K562 (cell line): ENCODE measurements at regions not wholly inside any gene's neighbourhood (a gene's known extent, or its start where the extent isn't known, plus 50 kb on each side); places are given as distances from the start of the nearest gene placed in this dataset.

Experiments
- ATAC-seq: fragments of 200-7000 bp; cut with Tn5 transposase; 3 replicates; pipeline ENCODE4 v1.9.1; 2020; ENCODE audit warnings: moderate library complexity
- BruUV-seq: library from RNA; stranded (reverse); fragments of 400-500 nt; replicated peaks from 2 replicates; lab custom pipeline; 2021; lab: Mats Ljungman, UMichigan
- CTCF ChIA-PET: fragments of 300-600 bp; formaldehyde crosslinking; extraction: SDS; loops from one replicate; lab custom pipeline; 2021; ENCODE audit warnings: low intra/inter-chr PET ratio; lab: Yijun Ruan, JAX
- POLR2A ChIA-PET: fragments of 300-600, 350-650 bp; sonication (Branson Sonifier 250); formaldehyde crosslinking; extraction: SDS; loops from one replicate; lab custom pipeline; 2021; ENCODE audit warnings: antibody characterized with exemption, inconsistent platforms; lab: Yijun Ruan, JAX
- DNase-seq, 4 experiments: peaks; one replicate each; pipeline versions ENCODE4 v3.0.0 to v3.0.0-alpha.2; 2011 to 2018; ENCODE audit warnings: low spot score in 3 of 4, mixed read lengths in 3 of 4; ENCODE audit errors: extremely low read depth in 1 of 4
- FAIRE-seq: peaks from 2 replicates; lab custom pipeline; 2011; peaks lifted over from hg19 to GRCh38; lab: Jason Lieb, UNC
- H2AFZ ChIP-seq: 2 replicates; pipeline ENCODE4 v1.6.0; 2011; ENCODE audit warnings: low read depth, low read length, control low read depth, inconsistent platforms
- H3K27ac ChIP-seq: fragments of 200-600 bp; 3 replicates; pipeline ENCODE4 v1.8.0; 2011; ENCODE audit warnings: low read depth, mild to moderate bottlenecking, control low read depth, inconsistent platforms, low read length, moderate library complexity, mixed read lengths; ENCODE audit errors: extremely low read depth
- H3K27me3 ChIP-seq, 2 experiments: fragments of 300-600 bp in 1 of 2; 2 replicates in 1 of 2; 3 replicates in 1 of 2; pipeline versions ENCODE4 v1.6.0 to v1.8.0; 2011; ENCODE audit warnings: inconsistent platforms in 2 of 2, low read length in 2 of 2, mild to moderate bottlenecking in 1 of 2, mixed read lengths in 1 of 2, moderate library complexity in 1 of 2; ENCODE audit not compliant: control insufficient read depth in 2 of 2, insufficient read depth in 2 of 2
- H3K36me3 ChIP-seq: fragments of 300-600 bp; 3 replicates; pipeline ENCODE4 v1.8.0; 2011; ENCODE audit warnings: mild to moderate bottlenecking, low read length, inconsistent platforms; ENCODE audit not compliant: control insufficient read depth, insufficient read depth
- H3K4me1 ChIP-seq, 2 experiments: fragments of 200-600 bp in 1 of 2; replicated peaks in 1 of 2; 2 replicates in 1 of 2; 3 replicates in 1 of 2; pipeline versions ENCODE4 v1.5.1 to v1.8.0; 2011; ENCODE audit warnings: inconsistent platforms in 2 of 2, low read length in 2 of 2, mild to moderate bottlenecking in 1 of 2, mixed read lengths in 1 of 2, moderate library complexity in 1 of 2; ENCODE audit not compliant: control insufficient read depth in 2 of 2, insufficient read depth in 2 of 2
- H3K4me2 ChIP-seq: 2 replicates; pipeline ENCODE4 v1.6.1; 2011; ENCODE audit warnings: low read length, control low read depth, inconsistent platforms, mixed read lengths; ENCODE audit not compliant: insufficient read depth
- H3K4me3 ChIP-seq: fragments of 200-600 bp; sonication (generic), shearing (Covaris generic); 2 replicates; pipeline ENCODE4 v1.5.1; 2016; ENCODE audit warnings: control low read depth, inconsistent platforms
- H3K79me2 ChIP-seq: fragments of 200-600 bp; 3 replicates; pipeline ENCODE4 v1.8.0; 2011; ENCODE audit warnings: low read length, inconsistent platforms; ENCODE audit not compliant: control insufficient read depth, insufficient read depth
- H3K9ac ChIP-seq, 2 experiments: 2 replicates each; pipeline versions ENCODE4 v1.6.0 to v1.6.1; 2011; ENCODE audit warnings: low read depth in 2 of 2, low read length in 2 of 2, control low read depth in 1 of 2, inconsistent platforms in 1 of 2, mild to moderate bottlenecking in 1 of 2, mixed read lengths in 1 of 2; ENCODE audit not compliant: insufficient read depth in 1 of 2
- H3K9me1 ChIP-seq: one replicate; pipeline ENCODE4 v1.6.0; 2011; ENCODE audit warnings: inconsistent platforms, mild to moderate bottlenecking, low read length, moderate library complexity; ENCODE audit not compliant: control insufficient read depth, insufficient read depth
- H3K9me3 ChIP-seq: replicated peaks from 2 replicates; pipeline ENCODE4 v1.5.1; 2011; ENCODE audit warnings: low read depth, low read length, inconsistent platforms; ENCODE audit not compliant: control insufficient read depth, insufficient read depth
- H4K20me1 ChIP-seq: replicated peaks from 2 replicates; pipeline ENCODE4 v1.6.1; 2011; ENCODE audit warnings: low read length, inconsistent platforms, mixed read lengths; ENCODE audit not compliant: control insufficient read depth, insufficient read depth
- ATF1 ChIP-seq, 2 experiments: fragments of 450-650 bp in 1 of 2; IDR thresholded peaks; 2 replicates each; pipeline ENCODE4 v1.6.1; 2016; ENCODE audit warnings: missing compliant biosample characterization in 1 of 2, missing genetic modification characterization in 1 of 2
- MED1 ChIP-seq: sonication (generic); formaldehyde crosslinking; IDR thresholded peaks from 2 replicates; pipeline ENCODE4 v1.8.1; 2023; ENCODE audit warnings: missing genetic modification reagents, borderline replicate concordance
- MTF1 ChIP-seq: fragments of 250-450 bp; sonication (Bioruptor Pico); IDR thresholded peaks from 2 replicates; pipeline ENCODE4 v1.9.0; 2021; ENCODE audit warnings: moderate library complexity, mild to moderate bottlenecking, inconsistent platforms, borderline replicate concordance
- MYNN ChIP-seq, 2 experiments: sonication (generic); formaldehyde crosslinking in 1 of 2; IDR thresholded peaks; 2 replicates each; pipeline versions ENCODE4 v1.5.0 to v1.6.1; 2016 to 2020; ENCODE audit warnings: antibody characterized with exemption in 1 of 2, missing genetic modification reagents in 1 of 2
- ZNF133 ChIP-seq: fragments of 250-450 bp; sonication (Bioruptor Pico); IDR thresholded peaks from 2 replicates; pipeline ENCODE4 v1.4.0; 2020; ENCODE audit warnings: mild to moderate bottlenecking
- ZNF165 ChIP-seq: fragments of 250-450 bp; sonication (Bioruptor Pico); IDR thresholded peaks from 2 replicates; pipeline ENCODE4 v1.4.0; 2020; ENCODE audit warnings: borderline replicate concordance
- ZNF311 ChIP-seq: fragments of 250-450 bp; sonication (Bioruptor Pico); IDR thresholded peaks from 2 replicates; pipeline ENCODE4 v1.4.0; 2020; ENCODE audit warnings: mild to moderate bottlenecking, moderate library complexity
- ZNF507 ChIP-seq: conservative IDR thresholded peaks from 2 replicates; pipeline ENCODE4 v1.6.1; 2017; ENCODE audit warnings: missing genetic modification characterization, missing compliant biosample characterization
- WGBS: fragments of 100-300 bp; shearing (Covaris generic); methylation state at CpG from one replicate; pipeline ENCODE4 v1.1.6; 2016; ENCODE audit warnings: low coverage, mixed read lengths; ENCODE audit not compliant: insufficient coverage; ENCODE audit errors: missing lambda C conversion rate; 5-methylcytosine and 5-hydroxymethylcytosine counted together
- in situ Hi-C: fragments of 300-500 bp; cut with MboI; formaldehyde crosslinking; loops from 4 replicates; pipeline ENCODE4 v1.15.0; 2018; ENCODE audit warnings: inconsistent platforms, mixed read lengths
- intact Hi-C: fragments of 100-400 bp; cut with micrococcal nuclease; formaldehyde crosslinking; loops from 2 replicates; pipeline ENCODE4 v1.14.2; 2022
- TF ChIP-seq, protein P1 (sequence below), 3 experiments: fragments of 200-800 bp in 1 of 3; fragments of 250-450 bp in 1 of 3; fragments of 450-650 bp in 1 of 3; sonication (Bioruptor Pico) in 1 of 3; sonication (Bioruptor generic) in 1 of 3; formaldehyde crosslinking in 1 of 3; IDR thresholded peaks; 2 replicates each; pipeline versions ENCODE4 v1.6.1 to v1.8.0; 2016 to 2022; ENCODE audit warnings: mild to moderate bottlenecking in 2 of 3, missing genetic modification characterization in 2 of 3, missing compliant biosample characterization in 1 of 3, moderate library complexity in 1 of 3
- TF ChIP-seq, protein P2 (sequence below): sonication (generic); formaldehyde crosslinking; IDR thresholded peaks from 2 replicates; pipeline ENCODE4 v1.9.0; 2022; ENCODE audit warnings: mild to moderate bottlenecking, missing genetic modification reagents
- TF ChIP-seq, protein P3 (sequence below), 2 experiments: fragments of 200-800 bp in 1 of 2; sonication (Bioruptor generic) in 1 of 2; sonication (generic) in 1 of 2; formaldehyde crosslinking in 1 of 2; IDR thresholded peaks in 1 of 2; conservative IDR thresholded peaks in 1 of 2; 2 replicates each; pipeline versions ENCODE4 v1.5.0 to v1.6.1; 2016 to 2020; ENCODE audit warnings: missing compliant biosample characterization in 1 of 2, missing genetic modification characterization in 1 of 2, missing genetic modification reagents in 1 of 2
- TF ChIP-seq, protein P4 (sequence below): sonication (generic); formaldehyde crosslinking; IDR thresholded peaks from 2 replicates; pipeline ENCODE4 v1.9.0; 2022; ENCODE audit warnings: mild to moderate bottlenecking, missing genetic modification reagents

DNA sequence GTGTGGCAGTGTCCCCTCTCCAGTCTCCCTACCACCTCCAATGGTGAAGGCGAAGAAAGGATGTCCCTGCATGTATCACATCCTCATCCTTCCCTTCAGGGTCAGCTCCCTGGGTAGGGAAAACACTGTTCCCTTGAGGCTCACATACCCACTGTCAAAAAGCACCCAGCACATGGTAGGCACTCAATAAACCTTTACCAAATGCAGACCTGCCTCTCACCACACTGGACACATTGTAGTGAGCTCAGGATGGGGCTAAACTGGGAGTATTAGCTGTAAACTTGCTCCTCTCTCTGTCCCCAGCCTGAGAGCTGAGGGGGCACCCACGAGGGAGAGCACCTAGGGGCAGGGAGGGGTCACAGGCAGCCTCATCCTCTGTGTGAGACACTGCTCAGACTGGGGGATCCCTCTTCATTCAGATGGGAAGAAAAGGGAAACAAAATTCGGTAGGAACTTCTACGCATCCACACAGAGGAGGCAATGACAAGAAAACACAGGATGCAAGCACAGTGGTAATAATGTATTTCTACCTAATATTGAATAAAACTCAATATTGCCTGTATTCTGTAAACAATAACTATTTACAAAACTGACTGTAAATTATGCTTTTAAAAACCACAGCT lies 101.6 kb upstream of the TOP3B start:
- no peaks in the 10 kb centered on the region for H3K9me1 ChIP-seq
- H3K9me3 ChIP-seq = no peaks in the 10 kb centered on the region
- H3K4me2 ChIP-seq = no peak overlapping the region
- ChIA-PET POLR2A (interaction anchor here (0.6 to 10.8 kb wide), 13 partner anchors 13 to 1768 kb away, joined by 3 to 121 read pairs (median 3); no protein-coding TSS in a partner anchor), CTCF (no interaction called here)
- H3K79me2 ChIP-seq = no peaks in the 10 kb centered on the region
- no peak overlapping the region for H3K9ac ChIP-seq
- H3K4me1 ChIP-seq = no peaks in the 10 kb centered on the region
- H3K27ac ChIP-seq = no peak overlapping the region
- no peak overlapping the region for H3K4me3 ChIP-seq
- BruUV-seq = no TSS peak
- ATAC-seq = no peak
- intact Hi-C loops = loop anchor here (10.0 kb wide), 1 partner anchor 59 kb away; no protein-coding TSS in a partner anchor
- in situ Hi-C loops = no loop called here
- no peaks in the 10 kb centered on the region for H3K36me3 ChIP-seq
- 1% methylated on average over 4 of the region's 4 CpGs for WGBS
- no peak for DNase-seq
- H4K20me1 ChIP-seq = peaks cover 28% of the 10 kb centered on the region
- peaks cover 54 to 63% of the 10 kb centered on the region in 2 experiments for H3K27me3 ChIP-seq
- H2AFZ ChIP-seq = no peak overlapping the region
- no peak for FAIRE-seq
- TF ChIP-seq ATF1 (CRISPR knock-in tag; IDR thresholded peaks at IDR 0.05) = no peak
- no peak for TF ChIP-seq ATF1 (tag; IDR thresholded peaks at IDR 0.05)
- 0 out of 2 replicates have a peak, but pooled peaks have one; percentile 43 for TF ChIP-seq ZNF165 (CRISPR knock-in tag)
- 0 out of 2 replicates have a peak, but pooled peaks have one; percentile 66 for TF ChIP-seq ZNF133
- no peak for TF ChIP-seq MYNN (IDR thresholded peaks at IDR 0.05)
- TF ChIP-seq MYNN (CRISPR knock-in tag; IDR thresholded peaks at IDR 0.05) = peak; percentile 50; the same call in 1 of the 2 replicates
- peak; percentile 89; the same call in 1 of the 2 replicates for TF ChIP-seq MED1 (CRISPR knock-in tag)
- TF ChIP-seq, protein P1, sequence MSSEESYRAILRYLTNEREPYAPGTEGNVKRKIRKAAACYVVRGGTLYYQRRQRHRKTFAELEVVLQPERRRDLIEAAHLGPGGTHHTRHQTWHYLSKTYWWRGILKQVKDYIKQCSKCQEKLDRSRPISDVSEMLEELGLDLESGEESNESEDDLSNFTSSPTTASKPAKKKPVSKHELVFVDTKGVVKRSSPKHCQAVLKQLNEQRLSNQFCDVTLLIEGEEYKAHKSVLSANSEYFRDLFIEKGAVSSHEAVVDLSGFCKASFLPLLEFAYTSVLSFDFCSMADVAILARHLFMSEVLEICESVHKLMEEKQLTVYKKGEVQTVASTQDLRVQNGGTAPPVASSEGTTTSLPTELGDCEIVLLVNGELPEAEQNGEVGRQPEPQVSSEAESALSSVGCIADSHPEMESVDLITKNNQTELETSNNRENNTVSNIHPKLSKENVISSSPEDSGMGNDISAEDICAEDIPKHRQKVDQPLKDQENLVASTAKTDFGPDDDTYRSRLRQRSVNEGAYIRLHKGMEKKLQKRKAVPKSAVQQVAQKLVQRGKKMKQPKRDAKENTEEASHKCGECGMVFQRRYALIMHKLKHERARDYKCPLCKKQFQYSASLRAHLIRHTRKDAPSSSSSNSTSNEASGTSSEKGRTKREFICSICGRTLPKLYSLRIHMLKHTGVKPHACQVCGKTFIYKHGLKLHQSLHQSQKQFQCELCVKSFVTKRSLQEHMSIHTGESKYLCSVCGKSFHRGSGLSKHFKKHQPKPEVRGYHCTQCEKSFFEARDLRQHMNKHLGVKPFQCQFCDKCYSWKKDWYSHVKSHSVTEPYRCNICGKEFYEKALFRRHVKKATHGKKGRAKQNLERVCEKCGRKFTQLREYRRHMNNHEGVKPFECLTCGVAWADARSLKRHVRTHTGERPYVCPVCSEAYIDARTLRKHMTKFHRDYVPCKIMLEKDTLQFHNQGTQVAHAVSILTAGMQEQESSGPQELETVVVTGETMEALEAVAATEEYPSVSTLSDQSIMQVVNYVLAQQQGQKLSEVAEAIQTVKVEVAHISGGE (CRISPR knock-in tag; IDR thresholded peaks at IDR 0.05) = 0 out of 6 replicates have a peak, but pooled peaks of 1 of the 3 experiments have one; percentile 37
- TF ChIP-seq, protein P2, sequence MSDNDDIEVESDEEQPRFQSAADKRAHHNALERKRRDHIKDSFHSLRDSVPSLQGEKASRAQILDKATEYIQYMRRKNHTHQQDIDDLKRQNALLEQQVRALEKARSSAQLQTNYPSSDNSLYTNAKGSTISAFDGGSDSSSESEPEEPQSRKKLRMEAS (CRISPR knock-in tag) = 0 out of 2 replicates have a peak, but pooled peaks have one; percentile 36
- TF ChIP-seq MTF1 = 0 out of 2 replicates have a peak, but pooled peaks have one; percentile 54
- TF ChIP-seq ZNF507 (tag) = 0 out of 2 replicates have a peak, but pooled peaks have one; percentile 8
- TF ChIP-seq, protein P3, sequence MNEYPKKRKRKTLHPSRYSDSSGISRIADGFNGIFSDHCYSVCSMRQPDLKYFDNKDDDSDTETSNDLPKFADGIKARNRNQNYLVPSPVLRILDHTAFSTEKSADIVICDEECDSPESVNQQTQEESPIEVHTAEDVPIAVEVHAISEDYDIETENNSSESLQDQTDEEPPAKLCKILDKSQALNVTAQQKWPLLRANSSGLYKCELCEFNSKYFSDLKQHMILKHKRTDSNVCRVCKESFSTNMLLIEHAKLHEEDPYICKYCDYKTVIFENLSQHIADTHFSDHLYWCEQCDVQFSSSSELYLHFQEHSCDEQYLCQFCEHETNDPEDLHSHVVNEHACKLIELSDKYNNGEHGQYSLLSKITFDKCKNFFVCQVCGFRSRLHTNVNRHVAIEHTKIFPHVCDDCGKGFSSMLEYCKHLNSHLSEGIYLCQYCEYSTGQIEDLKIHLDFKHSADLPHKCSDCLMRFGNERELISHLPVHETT (CRISPR knock-in tag; conservative IDR thresholded peaks at IDR 0.05 in 1 of 2, IDR thresholded peaks at IDR 0.05 in 1 of 2) = peak in 1 of 2 experiments; percentile 79; a peak in 1 of 4 replicates
- no peak for TF ChIP-seq ZNF311 (CRISPR knock-in tag)
- TF ChIP-seq, protein P4, sequence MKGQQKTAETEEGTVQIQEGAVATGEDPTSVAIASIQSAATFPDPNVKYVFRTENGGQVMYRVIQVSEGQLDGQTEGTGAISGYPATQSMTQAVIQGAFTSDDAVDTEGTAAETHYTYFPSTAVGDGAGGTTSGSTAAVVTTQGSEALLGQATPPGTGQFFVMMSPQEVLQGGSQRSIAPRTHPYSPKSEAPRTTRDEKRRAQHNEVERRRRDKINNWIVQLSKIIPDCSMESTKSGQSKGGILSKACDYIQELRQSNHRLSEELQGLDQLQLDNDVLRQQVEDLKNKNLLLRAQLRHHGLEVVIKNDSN = peak; percentile 14; the same call in 1 of the 2 replicates
